Aorta (tissue), 5 donors: ENCODE measurements at regions not wholly inside any gene's neighbourhood (a gene's known extent, or its start where the extent isn't known, plus 50 kb on each side); places are given as distances from the start of the nearest gene placed in this dataset.

ENCODE experiments used
- ATAC-seq: fragments of 200-7000 bp; cut with Tn5 transposase; one replicate; pipeline ENCODE4 v1.9.1; 2022; ENCODE audit warnings: moderate library complexity; ENCODE audit not compliant: low FRiP score
- DNase-seq, 2 donors: peaks; one replicate each; pipeline ENCODE4 v3.0.0-alpha.2; 2020
- H3K27ac ChIP-seq, 2 donors: one replicate each; pipeline ENCODE4 v1.5.1; 2013; ENCODE audit warnings: low read length in 2 of 2, mild to moderate bottlenecking in 2 of 2, moderate library complexity in 2 of 2, control low read depth in 1 of 2, inconsistent platforms in 1 of 2, low read depth in 1 of 2
- H3K27me3 ChIP-seq, 2 donors: one replicate each; pipeline ENCODE4 v1.6.1; 2013; ENCODE audit warnings: control low read depth in 1 of 2, low read length in 1 of 2, mild to moderate bottlenecking in 1 of 2, moderate library complexity in 1 of 2; ENCODE audit not compliant: insufficient read depth in 2 of 2, control insufficient read depth in 1 of 2
- H3K36me3 ChIP-seq, 2 donors: one replicate each; pipeline ENCODE4 v1.6.1; 2013; ENCODE audit warnings: control low read depth in 1 of 2, low read length in 1 of 2, mild to moderate bottlenecking in 1 of 2; ENCODE audit not compliant: insufficient read depth in 2 of 2, control insufficient read depth in 1 of 2
- H3K4me1 ChIP-seq, 2 donors: one replicate each; pipeline ENCODE4 v1.6.1; 2013; ENCODE audit warnings: low read length in 2 of 2, control low read depth in 1 of 2, mild to moderate bottlenecking in 1 of 2, moderate library complexity in 1 of 2; ENCODE audit not compliant: insufficient read depth in 2 of 2, control insufficient read depth in 1 of 2
- H3K4me3 ChIP-seq, 2 donors: one replicate each; pipeline ENCODE4 v1.5.1; 2013; ENCODE audit warnings: low read length in 2 of 2, control low read depth in 1 of 2, mild to moderate bottlenecking in 1 of 2
- H3K9me3 ChIP-seq: one replicate; pipeline ENCODE4 v1.6.1; 2013; ENCODE audit warnings: mild to moderate bottlenecking, low read length; ENCODE audit not compliant: control insufficient read depth
- WGBS, 2 donors: extraction: QIAGEN DNeasy Blood & Tissue Kit; methylation state at CpG; one replicate each; pipeline ENCODE4 v1.1.7; 2013; 5-methylcytosine and 5-hydroxymethylcytosine counted together
- intact Hi-C, 2 donors: fragments of 100-400 bp; cut with DNase I; formaldehyde crosslinking; loops; one replicate each; pipeline versions ENCODE4 v1.14.2 to v1.15.0; 2022
- donor health status: healthy with polysubstance abuse.
- donor health status: Bipolar disorder and iron deficiency.
- donor health status: DM: no; HTN: no; CAD: no.
- donor health status: DM: no; HTN: no; CAD: no.
- donor health status: DM: yes; HTN: yes; CAD: no.

DNA sequence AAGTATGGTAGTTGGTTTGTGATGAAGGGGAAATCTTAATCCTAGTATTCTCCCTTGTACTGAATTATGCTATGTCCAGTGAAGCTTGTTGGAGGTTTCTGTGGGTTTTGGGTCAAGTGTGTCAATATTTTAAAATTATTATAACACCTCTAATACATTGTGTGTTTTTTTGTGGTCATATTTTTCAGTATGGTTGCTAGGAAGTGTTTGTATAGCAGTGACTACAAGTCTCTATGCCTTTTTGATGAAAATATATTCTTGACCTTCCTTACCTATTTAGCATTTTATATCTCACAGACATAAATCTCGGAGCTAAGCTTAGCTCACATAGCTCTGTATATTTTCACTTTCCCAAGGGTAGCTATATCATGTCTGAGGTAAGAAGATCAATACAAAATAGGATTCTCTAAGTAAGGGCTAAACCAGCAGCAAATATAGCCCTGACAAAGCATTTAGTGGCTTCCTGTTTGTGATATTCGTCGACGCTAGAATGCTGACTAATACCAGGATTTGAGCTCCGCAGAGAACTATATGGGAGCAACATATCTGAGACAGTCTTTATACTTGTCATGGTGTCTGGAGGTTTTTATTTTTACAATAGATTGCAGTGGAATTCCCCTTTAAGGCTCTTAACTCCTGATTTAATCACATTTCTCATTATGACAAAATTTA is 82.3 kb downstream of the MACIR start:
- no peaks in the 10 kb centered on the region for H3K4me1 ChIP-seq
- 52% methylated on average over 5 of the region's 5 CpGs for WGBS, 2 donors
- no peak overlapping the region for H3K27ac ChIP-seq
- H3K27me3 ChIP-seq, result no peaks in the 10 kb centered on the region
- no peaks in the 10 kb centered on the region for H3K36me3 ChIP-seq
- intact Hi-C loops, result no loop called here
- H3K4me3 ChIP-seq, result no peak overlapping the region
- ATAC-seq, result no peak
- DNase-seq, result no peak
- no peaks in the 10 kb centered on the region for H3K9me3 ChIP-seq

DNA sequence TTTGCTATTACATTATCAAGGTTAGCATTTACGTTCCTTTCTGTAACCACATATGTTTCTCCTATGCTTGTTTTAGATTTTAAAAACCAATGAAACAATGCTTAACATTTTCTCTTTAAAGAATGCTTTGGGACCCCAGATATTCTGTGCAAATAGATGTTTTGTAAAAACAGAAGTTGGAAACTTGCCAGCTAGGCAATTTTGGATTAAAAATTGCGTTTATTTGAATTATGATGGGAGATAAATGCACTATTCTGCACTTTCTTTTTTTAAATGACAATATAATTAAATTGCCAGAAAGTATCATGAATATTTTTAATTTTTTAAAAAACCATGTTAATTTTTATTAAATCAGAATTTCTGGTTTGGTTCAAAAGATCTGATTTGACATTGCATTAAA is 81.6 kb downstream of the MACIR start:
- H3K4me3 ChIP-seq, result no peak overlapping the region
- no peaks in the 10 kb centered on the region for H3K27me3 ChIP-seq
- no peak overlapping the region for H3K27ac ChIP-seq
- no peak for DNase-seq
- no peaks in the 10 kb centered on the region for H3K4me1 ChIP-seq
- ATAC-seq, result no peak
- H3K36me3 ChIP-seq, result no peaks in the 10 kb centered on the region
- intact Hi-C loops, result no loop called here
- WGBS, 2 donors, result 86% methylated on average over 2 of the region's 2 CpGs
- H3K9me3 ChIP-seq, result no peaks in the 10 kb centered on the region

DNA sequence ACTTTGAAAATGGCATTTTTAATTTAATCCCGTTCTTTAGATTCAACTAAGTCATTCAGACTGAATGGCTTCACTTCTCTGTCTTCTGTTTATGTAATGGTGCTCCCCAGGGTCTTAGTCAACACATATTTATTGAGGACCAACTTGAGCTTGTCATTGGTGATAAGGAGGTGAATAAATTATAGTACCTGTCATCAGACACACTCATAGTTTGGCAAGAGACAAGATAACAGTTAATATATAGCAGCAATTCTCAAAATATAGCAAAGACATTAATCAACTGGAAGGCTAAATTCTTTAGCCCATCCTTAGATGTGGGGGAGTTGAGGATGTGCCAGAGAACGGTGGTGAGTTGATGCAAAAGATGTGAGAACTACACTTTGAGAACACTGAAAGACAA is 78.4 kb downstream of the MACIR start:
- WGBS, 2 donors, result 48 to 50% methylated on average over 2 of the region's 2 CpGs
- intact Hi-C loops, result no loop called here
- Histone ChIP-seq H3K27ac (no peak overlapping the region), H3K4me3 (no peak overlapping the region), H3K4me1 (no peaks in the 10 kb centered on the region), H3K36me3 (no peaks in the 10 kb centered on the region), H3K9me3 (no peaks in the 10 kb centered on the region), H3K27me3 (no peaks in the 10 kb centered on the region)
- DNase-seq (no peak), ATAC-seq (no peak)

DNA sequence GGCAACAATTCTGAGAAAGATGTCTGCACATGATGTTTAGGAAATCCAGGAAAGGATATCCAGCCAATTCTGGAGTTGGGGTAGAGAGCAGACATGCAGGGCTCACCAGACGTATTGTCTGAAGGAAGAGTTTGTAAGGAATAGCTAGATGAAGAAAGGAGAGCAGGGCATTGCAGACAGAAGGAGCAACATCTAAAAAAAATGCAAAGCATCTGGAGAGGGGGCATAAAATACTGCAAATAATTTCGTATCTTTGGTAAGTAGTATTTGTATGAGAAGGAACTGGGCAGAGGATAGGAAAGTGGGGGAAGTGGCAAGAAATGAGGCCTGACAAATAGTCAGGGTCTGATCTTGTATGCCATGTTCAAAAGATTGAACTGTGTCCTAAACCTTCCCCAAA is 74.8 kb downstream of the MACIR start:
- Histone ChIP-seq H3K9me3 (no peaks in the 10 kb centered on the region), H3K4me1 (no peaks in the 10 kb centered on the region), H3K36me3 (no peaks in the 10 kb centered on the region), H3K4me3 (no peak overlapping the region), H3K27ac (no peak overlapping the region), H3K27me3 (no peaks in the 10 kb centered on the region)
- 51 to 60% methylated on average over 2 of the region's 2 CpGs for WGBS, 2 donors
- intact Hi-C loops, result no loop called here
- ATAC-seq (no peak), DNase-seq (no peak)

DNA sequence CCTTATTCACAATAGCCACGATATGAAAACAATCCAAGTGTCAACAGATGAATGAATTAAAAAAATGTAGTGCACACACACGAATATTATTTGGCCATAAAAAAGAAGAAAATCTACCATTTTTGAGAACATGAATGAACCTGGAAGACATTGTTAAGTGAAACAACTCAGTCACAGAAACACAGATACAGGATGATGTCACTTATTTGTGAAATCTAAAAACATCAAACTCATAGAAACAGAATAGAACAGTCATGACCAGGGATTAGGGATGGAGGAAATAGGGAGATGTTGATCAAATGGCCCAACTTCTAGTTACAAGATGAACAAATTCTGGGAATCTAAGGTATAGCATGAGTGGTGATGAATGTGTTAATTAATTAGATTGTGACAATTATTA is 72.3 kb downstream of the MACIR start:
- 79 to 81% methylated on average over 2 of the region's 2 CpGs for WGBS, 2 donors
- no peak for DNase-seq
- no peaks in the 10 kb centered on the region for H3K36me3 ChIP-seq
- no peaks in the 10 kb centered on the region for H3K27me3 ChIP-seq
- no peaks in the 10 kb centered on the region for H3K4me1 ChIP-seq
- no peak overlapping the region for H3K4me3 ChIP-seq
- intact Hi-C loops, result no loop called here
- H3K9me3 ChIP-seq, result no peaks in the 10 kb centered on the region
- no peak for ATAC-seq
- H3K27ac ChIP-seq, result no peak overlapping the region
